Natural killer cell (primary cell): ENCODE measurements at regions not wholly inside any gene's neighbourhood (a gene's known extent, or its start where the extent isn't known, plus 50 kb on each side); places are given as distances from the start of the nearest gene placed in this dataset.
"Not testable (repeated sequence)": the region's sequence is repeated elsewhere in the genome, so short reads cannot be mapped to it uniquely, and the experiment has no call there.

Experiments
- ATAC-seq, 3 donors: fragments of 150-1000 bp in 2 of 3; fragments of 200-7000 bp in 1 of 3; cut with Tn5 transposase; 1 replicate in 1 of 3; 2 replicates in 2 of 3; pipeline ENCODE4 v1.10.0; 2021; ENCODE audit warnings: mild to moderate bottlenecking in 2 of 3, moderate library complexity in 2 of 3
- DNase-seq, 2 donors: peaks; one replicate each; pipeline versions ENCODE4 v3.0.0 to v3.0.0-alpha.2; 2013 to 2021; ENCODE audit warnings: mixed read lengths in 1 of 2
- H3K27ac ChIP-seq: one replicate; pipeline ENCODE4 v1.5.1; 2013; ENCODE audit warnings: mild to moderate bottlenecking, low read length
- H3K27me3 ChIP-seq: one replicate; pipeline ENCODE4 v1.6.1; 2013; ENCODE audit warnings: low read length; ENCODE audit not compliant: control insufficient read depth, insufficient read depth
- H3K36me3 ChIP-seq: one replicate; pipeline ENCODE4 v1.6.1; 2013; ENCODE audit warnings: low read length; ENCODE audit not compliant: control insufficient read depth, insufficient read depth
- H3K4me1 ChIP-seq: one replicate; pipeline ENCODE4 v1.6.1; 2013; ENCODE audit warnings: low read length; ENCODE audit not compliant: control insufficient read depth, insufficient read depth
- H3K4me3 ChIP-seq: one replicate; pipeline ENCODE4 v1.5.1; 2013; ENCODE audit warnings: low read length
- H3K9me3 ChIP-seq: one replicate; pipeline ENCODE4 v1.6.1; 2013; ENCODE audit warnings: low read length; ENCODE audit not compliant: control insufficient read depth, insufficient read depth
- H3K27ac Mint-ChIP-seq, 2 donors: one replicate each; pipeline ENCODE4 v1.8.0; 2022; ENCODE audit warnings: mild to moderate bottlenecking in 2 of 2, mixed read lengths in 2 of 2, moderate library complexity in 1 of 2
- H3K27me3 Mint-ChIP-seq, 2 donors: one replicate each; pipeline ENCODE4 v1.8.0; 2022; ENCODE audit warnings: low read depth in 2 of 2, mixed read lengths in 2 of 2
- H3K36me3 Mint-ChIP-seq: one replicate; pipeline ENCODE4 v1.8.0; 2022; ENCODE audit warnings: mixed read lengths
- H3K4me1 Mint-ChIP-seq, 2 donors: one replicate each; pipeline ENCODE4 v1.8.0; 2022; ENCODE audit warnings: mixed read lengths in 2 of 2
- H3K4me3 Mint-ChIP-seq: one replicate; pipeline ENCODE4 v1.8.0; 2022; ENCODE audit warnings: mild to moderate bottlenecking, moderate library complexity, mixed read lengths
- H3K9me3 Mint-ChIP-seq, 2 donors: one replicate each; pipeline ENCODE4 v1.8.0; 2022; ENCODE audit warnings: mixed read lengths in 2 of 2
- CTCF ChIP-seq: fragments of 200-600 bp; IDR thresholded peaks from one replicate; pipeline ENCODE4 v1.8.0; 2022; ENCODE audit warnings: antibody characterized with exemption
- WGBS: methylation state at CpG from one replicate; pipeline ENCODE4 v1.1.7; 2013; ENCODE audit warnings: missing lambda C conversion rate; ENCODE audit not compliant: insufficient coverage; 5-methylcytosine and 5-hydroxymethylcytosine counted together
- intact Hi-C: fragments of 100-400 bp; cut with micrococcal nuclease; formaldehyde crosslinking; loops from one replicate; pipeline ENCODE4 v1.14.2; 2022

GRCh38 chr2:104945121-104945520 lies 91.2 kb downstream of the POU3F3 start:
- Mint-ChIP-seq H3K4me1 (no peaks in the 10 kb centered on the region), H3K4me3 (no peak overlapping the region), H3K27ac (no peak overlapping the region), H3K27me3 (peaks cover 10 to 30% of the 10 kb centered on the region in 2 donors), H3K9me3 (no peaks in the 10 kb centered on the region), H3K36me3 (no peaks in the 10 kb centered on the region)
- no peaks in the 10 kb centered on the region for H3K36me3 ChIP-seq
- no peak overlapping the region for H3K4me3 ChIP-seq
- no peak overlapping the region for H3K27ac ChIP-seq
- peaks cover 5% of the 10 kb centered on the region for H3K27me3 ChIP-seq
- H3K4me1 ChIP-seq = no peaks in the 10 kb centered on the region
- TF ChIP-seq CTCF = no peak
- DNase-seq = no peak
- ATAC-seq = no peak
- intact Hi-C loops = no loop called here
- WGBS = 62% methylated on average over 5 of the region's 5 CpGs
- no peaks in the 10 kb centered on the region for H3K9me3 ChIP-seq

GRCh38 chr2:104945866-104946265 lies 92.0 kb downstream of the POU3F3 start:
- no peak overlapping the region for H3K4me3 Mint-ChIP-seq
- no peaks in the 10 kb centered on the region for H3K36me3 Mint-ChIP-seq
- Histone ChIP-seq H3K27me3 (peaks cover 5% of the 10 kb centered on the region), H3K4me3 (no peak overlapping the region), H3K9me3 (no peaks in the 10 kb centered on the region), H3K4me1 (no peaks in the 10 kb centered on the region), H3K36me3 (no peaks in the 10 kb centered on the region), H3K27ac (no peak overlapping the region)
- DNase-seq (no peak), ATAC-seq (no peak)
- peaks cover 13 to 38% of the 10 kb centered on the region in 2 donors for H3K27me3 Mint-ChIP-seq
- H3K27ac Mint-ChIP-seq = no peak overlapping the region
- TF ChIP-seq CTCF = no peak
- 73% methylated on average over 3 of the region's 3 CpGs for WGBS
- no peaks in the 10 kb centered on the region for H3K9me3 Mint-ChIP-seq
- H3K4me1 Mint-ChIP-seq = no peaks in the 10 kb centered on the region
- intact Hi-C loops = no loop called here

DNA sequence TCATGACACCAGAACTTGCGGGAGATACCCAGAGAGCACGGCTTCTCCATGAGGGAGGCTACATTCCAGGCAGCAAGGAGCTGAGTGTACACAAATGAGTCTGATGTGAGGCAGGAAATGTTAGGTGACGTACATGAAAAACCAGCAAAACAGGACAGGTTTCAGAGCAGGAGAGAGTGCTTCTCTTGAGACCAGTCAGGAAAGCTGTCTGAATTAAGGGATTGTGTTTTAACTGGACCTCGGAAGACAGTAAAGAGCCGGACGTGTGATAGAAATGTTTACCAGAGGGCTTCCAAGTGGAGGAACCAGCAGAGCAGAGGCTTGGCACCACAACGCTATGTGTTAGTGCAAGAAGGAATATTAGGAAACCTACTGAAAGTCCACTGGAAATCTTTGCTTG lies 90.4 kb upstream of the MRPS9 start:
- H3K4me1 ChIP-seq, H3K36me3 ChIP-seq, ATAC-seq, H3K27ac Mint-ChIP-seq, H3K27ac ChIP-seq, H3K36me3 Mint-ChIP-seq, H3K9me3 ChIP-seq, H3K27me3 ChIP-seq, H3K4me3 Mint-ChIP-seq, DNase-seq, intact Hi-C loops, H3K4me3 ChIP-seq, H3K9me3 Mint-ChIP-seq, H3K4me1 Mint-ChIP-seq: not testable (repeated sequence)
- WGBS = 87% methylated on average over 7 of the region's 7 CpGs
- H3K27me3 Mint-ChIP-seq = peaks cover 18 to 38% of the 10 kb centered on the region in 2 donors

GRCh38 chr2:104952976-104953375 lies 84.9 kb upstream of the MRPS9 start:
- Histone ChIP-seq H3K9me3 (no peaks in the 10 kb centered on the region), H3K27me3 (no peaks in the 10 kb centered on the region), H3K36me3 (no peaks in the 10 kb centered on the region), H3K4me3 (no peak overlapping the region), H3K4me1 (no peaks in the 10 kb centered on the region), H3K27ac (no peak overlapping the region)
- intact Hi-C loops = no loop called here
- TF ChIP-seq CTCF = no peak
- DNase-seq (no peak), ATAC-seq (no peak)
- Mint-ChIP-seq H3K27ac (no peak overlapping the region), H3K36me3 (no peaks in the 10 kb centered on the region), H3K9me3 (no peaks in the 10 kb centered on the region), H3K4me1 (no peaks in the 10 kb centered on the region), H3K4me3 (no peak overlapping the region), H3K27me3 (peaks cover 21 to 44% of the 10 kb centered on the region in 2 donors)
- WGBS = 100% methylated on average over 2 of the region's 4 CpGs
